Erythroblast (primary cell): ENCODE measurements at regions not wholly inside any gene's neighbourhood (a gene's known extent, or its start where the extent isn't known, plus 50 kb on each side); places are given as distances from the start of the nearest gene placed in this dataset.
A peak's percentile ranks its signal among the peaks of the same experiment; 100 is the strongest.

Experiments used
- DNase-seq, 2 experiments: peaks; one replicate each; lab custom pipeline; 2025; lab: John Stamatoyannopoulos, UW
- GATA1 ChIP-seq: IDR thresholded peaks from 2 replicates; pipeline ENCODE4 v1.6.1; 2011; ENCODE audit warnings: low read depth, mild to moderate bottlenecking, control low read depth, low read length, moderate library complexity
- POLR2A ChIP-seq: IDR thresholded peaks from 2 replicates; pipeline ENCODE4 v1.6.1; 2011; ENCODE audit warnings: mild to moderate bottlenecking, low read length

- TF ChIP-seq GATA1 (no peak), POLR2A (no peak)
- no peak for DNase-seq
These were observed 1267.6 kb downstream of the OTOL1 start for GRCh38 chr3:162764051-162764807.

- DNase-seq = no peak
- TF ChIP-seq POLR2A (no peak), GATA1 (no peak)
These were observed 1268.1 kb downstream of the OTOL1 start for GRCh38 chr3:162764808-162765071.

GRCh38 chr3:162765524-162765923 lies 1268.9 kb downstream of the OTOL1 start:
- no peak for DNase-seq
- TF ChIP-seq POLR2A (no peak), GATA1 (no peak)

DNA sequence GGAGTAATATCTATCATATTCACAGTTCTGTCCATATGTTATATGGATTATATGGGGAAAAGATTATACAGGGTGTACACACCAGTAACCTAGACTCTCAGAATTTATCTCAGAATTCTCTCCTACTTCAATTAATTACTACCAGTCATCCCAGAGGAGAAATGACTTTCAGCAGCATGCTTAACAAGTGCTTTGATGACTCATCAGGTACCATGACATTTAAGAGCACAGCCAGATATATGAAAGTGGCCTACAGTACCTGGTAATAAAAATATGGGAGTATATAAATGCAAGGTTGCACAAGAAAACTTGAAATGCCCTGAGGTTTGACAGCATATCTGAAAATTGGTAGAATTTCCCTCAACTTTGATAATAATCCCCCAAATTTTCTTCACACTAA lies 1273.0 kb downstream of the OTOL1 start:
- no peak for TF ChIP-seq GATA1
- no peak for TF ChIP-seq POLR2A
- no peak for DNase-seq

GRCh38 chr3:162770551-162770950 lies 1273.9 kb downstream of the OTOL1 start:
- TF ChIP-seq GATA1 (no peak), POLR2A (no peak)

GRCh38 chr3:162774613-162775100 lies 1278.0 kb downstream of the OTOL1 start:
- TF ChIP-seq POLR2A = no peak
- no peak for TF ChIP-seq GATA1
- no peak for DNase-seq

More at GRCh38 chr3:162770551-162770950, 1273.9 kb downstream of the OTOL1 start:
- DNase-seq = no peak

DNA sequence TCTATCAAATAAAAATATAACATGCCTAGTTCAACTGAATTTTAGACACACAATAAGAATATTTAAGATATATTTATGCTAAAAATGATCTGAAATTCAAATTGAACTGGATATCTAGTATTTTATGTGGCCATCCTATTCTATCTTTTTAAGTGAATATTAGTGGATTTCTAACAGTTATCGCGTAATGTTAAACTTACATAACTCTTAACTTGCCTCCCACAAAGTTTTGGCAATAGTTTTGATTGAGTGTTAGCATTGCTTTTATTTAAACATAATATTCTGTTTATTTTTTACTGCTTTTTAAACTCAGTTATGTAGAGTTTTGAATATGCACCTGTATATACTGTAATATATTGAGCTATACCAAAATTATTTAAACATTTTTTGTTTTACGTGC lies 1279.5 kb downstream of the OTOL1 start:
- no peak for TF ChIP-seq POLR2A
- TF ChIP-seq GATA1 = no peak
- no peak for DNase-seq

GRCh38 chr3:162777118-162777517 lies 1280.5 kb downstream of the OTOL1 start:
- TF ChIP-seq POLR2A (no peak), GATA1 (no peak)
- DNase-seq = peak in 1 of 2 experiments; percentile 2

DNA sequence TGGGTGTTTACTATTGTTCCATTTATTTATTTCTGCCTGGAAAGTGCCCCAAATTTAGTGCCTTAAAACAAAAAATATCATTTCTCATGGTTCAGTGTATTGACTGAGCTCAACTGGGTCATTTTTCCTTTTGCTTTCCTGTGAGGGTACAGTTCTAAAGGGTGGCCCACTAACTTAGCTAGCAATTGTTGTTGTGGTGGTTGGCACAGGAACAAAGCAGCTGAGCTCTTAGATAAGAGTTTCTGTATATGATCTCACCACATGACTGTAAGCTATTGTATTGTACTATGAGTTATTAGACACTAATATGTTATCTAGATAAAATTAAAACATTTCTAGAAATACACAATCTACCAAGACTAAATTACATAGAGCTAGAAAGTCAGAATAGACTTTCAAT lies 1283.7 kb downstream of the OTOL1 start:
- peak; percentile 12 to 69 for DNase-seq

GRCh38 chr3:162799910-162800309 lies 1303.3 kb downstream of the OTOL1 start:
- no peak for DNase-seq
- TF ChIP-seq POLR2A = no peak
- no peak for TF ChIP-seq GATA1

More for the DNA sequence above, 1283.7 kb downstream of the OTOL1 start:
- TF ChIP-seq GATA1 (no peak), POLR2A (no peak)

DNA sequence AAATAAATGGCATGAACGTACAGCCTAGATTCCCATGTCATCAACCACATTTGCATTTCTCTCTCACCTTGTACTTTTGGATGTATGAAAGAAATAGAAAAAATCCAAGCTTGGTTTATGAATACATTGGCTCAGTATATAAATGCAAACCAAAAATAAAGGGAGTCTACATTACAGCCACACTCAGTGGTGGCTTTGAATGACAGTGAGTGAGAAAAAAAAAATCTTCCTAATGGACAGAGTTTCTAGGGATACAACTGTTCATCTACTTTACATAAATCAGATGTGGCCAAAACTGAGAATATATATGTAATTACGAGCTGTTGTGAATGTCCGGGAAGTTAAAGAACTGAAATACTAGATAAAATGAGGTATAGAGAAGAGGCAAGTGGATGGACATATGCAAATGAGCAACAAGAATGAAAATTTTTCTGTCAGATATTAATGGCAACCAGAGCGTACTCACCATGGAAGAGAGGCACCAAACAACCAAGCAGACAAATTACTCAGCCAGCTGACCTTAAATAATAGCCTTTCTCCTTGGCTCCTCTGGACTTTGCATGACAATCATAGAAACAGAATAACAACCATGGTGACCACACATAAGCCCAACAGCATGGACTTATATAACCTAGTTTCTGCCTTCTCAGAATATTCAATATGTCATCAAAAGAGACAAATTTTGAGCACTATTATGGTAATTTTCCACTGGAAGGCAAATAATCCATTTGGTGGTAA lies 1305.8 kb downstream of the OTOL1 start:
- DNase-seq = no peak
- TF ChIP-seq POLR2A (no peak), GATA1 (no peak)

GRCh38 chr3:162810776-162811175 lies 1314.2 kb downstream of the OTOL1 start:
- DNase-seq = no peak
- TF ChIP-seq GATA1 (no peak), POLR2A (no peak)

DNA sequence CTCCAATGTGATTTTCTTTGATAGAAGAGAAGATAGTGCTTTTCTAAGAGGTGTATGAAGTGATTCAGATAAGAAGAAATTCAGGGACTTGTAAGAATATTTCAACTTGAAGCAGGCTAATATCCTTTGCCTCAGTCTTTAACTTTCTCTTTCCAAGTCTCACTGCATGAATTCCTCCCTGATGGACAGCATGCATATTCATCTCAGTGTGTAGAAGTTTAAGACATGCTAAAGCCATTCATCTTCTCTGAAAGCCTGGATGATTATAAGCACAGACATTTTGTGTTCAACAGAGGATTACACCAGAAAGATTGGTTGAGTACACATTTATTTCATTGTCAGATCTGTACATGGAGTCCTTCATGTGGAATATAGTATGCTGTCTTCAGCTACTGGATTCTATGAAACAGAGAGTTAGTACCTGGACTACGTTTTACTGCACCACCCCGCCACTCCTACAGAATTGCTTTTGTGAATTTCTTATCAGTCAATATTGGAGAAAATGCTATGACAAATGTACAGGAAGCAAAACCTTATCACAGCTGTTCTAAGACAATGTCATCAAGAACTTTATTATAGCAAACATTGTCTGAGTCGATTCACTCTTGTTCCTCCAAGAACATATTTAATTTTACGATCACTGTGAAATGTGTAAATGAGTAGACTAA lies 1346.1 kb downstream of the OTOL1 start:
- DNase-seq = no peak
- no peak for TF ChIP-seq GATA1
- no peak for TF ChIP-seq POLR2A

GRCh38 chr3:162845918-162846317 lies 1349.3 kb downstream of the OTOL1 start:
- DNase-seq = no peak
- no peak for TF ChIP-seq POLR2A
- no peak for TF ChIP-seq GATA1

DNA sequence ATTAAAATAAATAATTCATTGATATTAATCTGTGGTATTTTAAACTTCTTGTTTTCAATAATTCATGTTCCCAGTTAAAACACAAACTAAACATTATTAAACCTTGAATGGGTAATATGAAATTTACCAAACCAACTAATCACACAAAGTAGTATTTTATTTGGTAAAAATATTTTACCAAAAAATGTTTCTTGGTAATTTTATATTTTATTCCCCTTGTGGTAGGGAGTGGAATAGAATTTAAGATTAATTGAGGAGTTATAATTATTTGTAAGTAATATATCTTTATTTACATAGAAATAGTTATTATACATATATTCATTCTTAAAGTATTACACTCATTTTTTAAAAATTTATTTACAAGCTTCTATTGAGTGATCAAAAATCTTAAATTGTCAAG lies 1350.9 kb downstream of the OTOL1 start:
- no peak for DNase-seq
- no peak for TF ChIP-seq POLR2A
- TF ChIP-seq GATA1 = no peak
